Caco-2 (cell line): ENCODE measurements at regions not wholly inside any gene's neighbourhood (a gene's known extent, or its start where the extent isn't known, plus 50 kb on each side); places are given as distances from the start of the nearest gene placed in this dataset.

Experiments used
- BruUV-seq: library from RNA; stranded (reverse); fragments of 400-500 nt; replicated peaks from 2 replicates; lab custom pipeline; 2021; lab: Mats Ljungman, UMichigan
- CTCF ChIA-PET: fragments of 300-600 bp; sonication (Branson Sonifier 250); formaldehyde crosslinking; loops from one replicate; lab custom pipeline; 2022; ENCODE audit warnings: antibody characterized with exemption; lab: Charles Lee
- POLR2A ChIA-PET: fragments of 300-600 bp; sonication (Branson Sonifier 250); formaldehyde crosslinking; loops from one replicate; lab custom pipeline; 2022; ENCODE audit warnings: antibody characterized with exemption; lab: Charles Lee
- DNase-seq, 2 experiments: peaks; one replicate each; pipeline versions ENCODE4 v3.0.0 to v3.0.0-alpha.2; 2020 to 2022
- H3K27me3 ChIP-seq: replicated peaks from 2 replicates; pipeline ENCODE4 v1.6.0; 2011; ENCODE audit warnings: low read length; ENCODE audit not compliant: control insufficient read depth, insufficient read depth
- H3K36me3 ChIP-seq: 2 replicates; pipeline ENCODE4 v1.5.1; 2011; ENCODE audit warnings: low read length; ENCODE audit not compliant: control insufficient read depth, insufficient read depth
- H3K4me1 ChIP-seq: fragments of 250-450 bp; sonication (Bioruptor Pico); 2 replicates; pipeline ENCODE4 v1.5.1; 2020; ENCODE audit warnings: mild to moderate bottlenecking
- H3K4me3 ChIP-seq: 2 replicates; pipeline ENCODE4 v1.5.1; 2011; ENCODE audit warnings: low read depth, mild to moderate bottlenecking, control low read depth, low read length
- H3K9me3 ChIP-seq: fragments of 250-450 bp; sonication (Bioruptor Pico); 2 replicates; pipeline ENCODE4 v1.5.1; 2020; ENCODE audit warnings: mild to moderate bottlenecking, moderate library complexity
- H3K27ac Mint-ChIP-seq: one replicate; pipeline ENCODE4 v1.8.0; 2022; ENCODE audit warnings: mixed read lengths; ENCODE audit not compliant: unreplicated experiment
- H3K27me3 Mint-ChIP-seq: one replicate; pipeline ENCODE4 v1.8.0; 2022; ENCODE audit warnings: mixed read lengths; ENCODE audit not compliant: insufficient read depth, unreplicated experiment
- H3K36me3 Mint-ChIP-seq: one replicate; pipeline ENCODE4 v1.8.0; 2022; ENCODE audit warnings: mild to moderate bottlenecking, mixed read lengths; ENCODE audit not compliant: insufficient read depth, unreplicated experiment
- H3K4me1 Mint-ChIP-seq: one replicate; pipeline ENCODE4 v1.8.0; 2022; ENCODE audit warnings: low read depth, mixed read lengths; ENCODE audit not compliant: unreplicated experiment
- H3K4me3 Mint-ChIP-seq: one replicate; pipeline ENCODE4 v1.8.0; 2022; ENCODE audit warnings: mild to moderate bottlenecking, moderate library complexity, mixed read lengths; ENCODE audit not compliant: unreplicated experiment
- H3K9me3 Mint-ChIP-seq: one replicate; pipeline ENCODE4 v1.8.0; 2022; ENCODE audit warnings: mixed read lengths; ENCODE audit not compliant: unreplicated experiment
- CTCF ChIP-seq, 2 experiments: fragments of 200-600 bp in 1 of 2; IDR thresholded peaks; 1 replicate in 1 of 2; 2 replicates in 1 of 2; pipeline versions ENCODE4 v1.5.1 to v1.8.0; 2011 to 2022; ENCODE audit warnings: antibody characterized with exemption in 1 of 2, control low read depth in 1 of 2, inconsistent platforms in 1 of 2, low read depth in 1 of 2, low read length in 1 of 2, mild to moderate bottlenecking in 1 of 2, moderate library complexity in 1 of 2; ENCODE audit not compliant: insufficient read depth in 1 of 2, severe bottlenecking in 1 of 2, unreplicated experiment in 1 of 2
- intact Hi-C: fragments of 100-400 bp; cut with micrococcal nuclease; formaldehyde crosslinking; loops from one replicate; pipeline ENCODE4 v1.10.0; 2022; ENCODE audit not compliant: unreplicated experiment

- POLR2A ChIA-PET, result no interaction called here
- no peaks in the 10 kb centered on the region for H3K4me1 Mint-ChIP-seq
- no peak overlapping the region for H3K4me3 Mint-ChIP-seq
- intact Hi-C loops, result no loop called here
- no peaks in the 10 kb centered on the region for H3K27me3 Mint-ChIP-seq
- H3K27ac Mint-ChIP-seq, result no peak overlapping the region
- no peaks in the 10 kb centered on the region for H3K27me3 ChIP-seq
- CTCF ChIA-PET, result no interaction called here
- H3K36me3 Mint-ChIP-seq, result no peaks in the 10 kb centered on the region
- no peaks in the 10 kb centered on the region for H3K4me1 ChIP-seq
- BruUV-seq, result no TSS peak
- H3K36me3 ChIP-seq, result no peaks in the 10 kb centered on the region
- no peak overlapping the region for H3K4me3 ChIP-seq
- peaks cover 5% of the 10 kb centered on the region for H3K9me3 Mint-ChIP-seq
- no peak for DNase-seq
- H3K9me3 ChIP-seq, result no peaks in the 10 kb centered on the region
- TF ChIP-seq CTCF (IDR thresholded peaks at IDR 0.05; ENCODE audit: insufficient read depth in 1 of 2, low read depth in 1 of 2, low read length in 1 of 2, severe bottlenecking in 1 of 2, unreplicated experiment in 1 of 2), result no peak
Observed at GRCh38 chr1:2961081-2961480, 60.2 kb upstream of the ACTRT2 start.

- H3K4me1 Mint-ChIP-seq, result no peaks in the 10 kb centered on the region
- DNase-seq, result no peak
- H3K36me3 ChIP-seq, result no peaks in the 10 kb centered on the region
- H3K27ac Mint-ChIP-seq, result no peak overlapping the region
- H3K36me3 Mint-ChIP-seq, result no peaks in the 10 kb centered on the region
- no peak overlapping the region for H3K4me3 Mint-ChIP-seq
- no peaks in the 10 kb centered on the region for H3K27me3 Mint-ChIP-seq
- POLR2A ChIA-PET, result no interaction called here
- no peaks in the 10 kb centered on the region for H3K4me1 ChIP-seq
- BruUV-seq, result no TSS peak
- no peak for TF ChIP-seq CTCF (IDR thresholded peaks at IDR 0.05; ENCODE audit: insufficient read depth in 1 of 2, low read depth in 1 of 2, low read length in 1 of 2, severe bottlenecking in 1 of 2, unreplicated experiment in 1 of 2)
- H3K9me3 Mint-ChIP-seq, result no peaks in the 10 kb centered on the region
- H3K27me3 ChIP-seq, result no peaks in the 10 kb centered on the region
- intact Hi-C loops, result no loop called here
- CTCF ChIA-PET, result interaction anchor here (0.6 kb wide), 1 partner anchor 82 kb away, joined by 3 read pairs; no protein-coding TSS in a partner anchor
- H3K4me3 ChIP-seq, result no peak overlapping the region
- no peaks in the 10 kb centered on the region for H3K9me3 ChIP-seq
Observed at GRCh38 chr1:2961661-2962060, 59.6 kb upstream of the ACTRT2 start.

- no peaks in the 10 kb centered on the region for H3K9me3 Mint-ChIP-seq
- no peaks in the 10 kb centered on the region for H3K4me1 Mint-ChIP-seq
- no peak for TF ChIP-seq CTCF (IDR thresholded peaks at IDR 0.05; ENCODE audit: insufficient read depth in 1 of 2, low read depth in 1 of 2, low read length in 1 of 2, severe bottlenecking in 1 of 2, unreplicated experiment in 1 of 2)
- no peak overlapping the region for H3K4me3 Mint-ChIP-seq
- POLR2A ChIA-PET, result no interaction called here
- Histone ChIP-seq H3K27me3 (no peaks in the 10 kb centered on the region), H3K4me1 (no peaks in the 10 kb centered on the region), H3K9me3 (no peaks in the 10 kb centered on the region), H3K4me3 (no peak overlapping the region), H3K36me3 (no peaks in the 10 kb centered on the region)
- BruUV-seq, result no TSS peak
- no peak for DNase-seq
- CTCF ChIA-PET, result interaction anchor here (0.6 kb wide), 1 partner anchor 83 kb away, joined by 3 read pairs; no protein-coding TSS in a partner anchor
- H3K36me3 Mint-ChIP-seq, result no peaks in the 10 kb centered on the region
- intact Hi-C loops, result no loop called here
- H3K27ac Mint-ChIP-seq, result no peak overlapping the region
- H3K27me3 Mint-ChIP-seq, result no peaks in the 10 kb centered on the region
Observed at GRCh38 chr1:2962061-2962460, 59.2 kb upstream of the ACTRT2 start.
